CD1c-positive myeloid dendritic cell (primary cell): ENCODE measurements at regions not wholly inside any gene's neighbourhood (a gene's known extent, or its start where the extent isn't known, plus 50 kb on each side); places are given as distances from the start of the nearest gene placed in this dataset.
"Not testable (repeated sequence)": the region's sequence is repeated elsewhere in the genome, so short reads cannot be mapped to it uniquely, and the experiment has no call there.

Experiments
- DNase-seq: peaks from one replicate; pipeline ENCODE4 v3.0.0-alpha.2; 2016; ENCODE audit errors: extremely low spot score

DNA sequence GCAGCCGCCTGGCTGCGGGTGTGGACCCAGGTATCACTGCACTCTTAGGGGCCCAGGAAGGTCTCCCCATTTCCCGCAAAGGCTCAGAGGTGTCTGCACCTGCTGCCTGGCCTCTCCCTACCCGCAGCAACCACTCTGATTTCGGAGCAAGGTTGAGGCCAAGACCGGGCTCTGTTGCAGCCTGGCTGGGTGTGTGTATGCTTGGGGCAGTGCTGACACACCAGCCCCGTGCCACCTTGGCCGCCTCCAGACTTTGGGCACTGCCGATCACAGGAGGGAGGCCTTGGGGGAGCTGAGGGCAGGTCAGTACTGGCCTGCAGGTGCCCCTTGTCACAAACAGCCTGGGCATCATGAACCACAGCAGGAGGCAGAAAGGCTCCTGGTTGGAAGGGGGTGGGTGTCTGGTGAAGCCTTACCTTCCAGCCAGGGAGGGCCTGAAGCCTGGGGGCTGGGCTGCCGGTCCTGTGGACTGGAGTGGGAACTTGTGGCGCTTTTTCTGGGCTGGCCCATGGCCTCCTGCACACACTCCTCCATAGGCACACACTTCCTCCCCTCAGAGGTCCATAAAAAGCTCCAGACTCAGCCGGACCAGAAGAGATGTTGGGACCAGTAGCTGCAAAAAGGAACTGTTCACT, 519.5 kb downstream of the RWDD3 start:
- DNase-seq: no peak

DNA sequence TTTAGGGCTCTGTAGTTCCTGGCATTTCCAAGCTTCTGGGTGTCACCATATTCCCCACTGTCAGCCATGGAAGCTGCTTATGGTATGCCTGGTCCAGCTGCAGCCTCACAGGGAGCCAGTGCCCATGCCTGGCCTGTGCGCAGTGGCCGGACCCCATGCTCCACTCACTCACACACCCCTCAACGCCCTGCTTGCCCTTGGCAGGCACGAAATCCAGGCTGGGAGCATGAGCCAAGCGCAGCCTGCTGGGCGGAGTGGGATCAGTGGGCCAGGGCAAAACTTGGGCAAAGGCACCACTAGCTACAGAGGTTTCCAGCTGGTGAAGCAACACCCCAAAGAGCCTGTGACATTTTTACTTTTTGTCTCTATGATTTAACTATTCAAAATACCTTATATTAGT, 520.4 kb downstream of the RWDD3 start:
- no peak for DNase-seq

GRCh38 chr1:95766036-95766435, 532.0 kb downstream of the RWDD3 start:
- DNase-seq: no peak

- DNase-seq: no peak
Observed at GRCh38 chr1:95770581-95770980, 536.6 kb downstream of the RWDD3 start.

DNA sequence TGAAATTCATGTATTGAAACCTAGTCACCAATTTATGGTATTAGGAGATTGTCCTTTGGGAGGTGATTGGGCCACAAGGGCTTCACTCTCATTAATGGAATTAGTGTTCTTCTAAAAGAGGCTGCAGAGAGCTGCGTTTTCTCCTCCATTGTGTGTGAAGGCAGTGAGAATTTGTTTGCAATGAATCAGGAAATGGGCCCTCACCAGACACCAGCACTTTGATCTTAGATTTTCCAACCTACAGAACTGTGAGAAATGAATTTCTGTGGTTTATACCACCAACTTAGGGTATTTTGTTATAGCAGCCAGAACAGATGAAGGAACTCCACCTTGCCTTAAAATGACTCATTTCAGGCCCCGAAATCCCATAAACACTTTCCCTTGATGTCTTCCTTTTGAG, 544.2 kb downstream of the RWDD3 start:
- no peak for DNase-seq

GRCh38 chr1:95780836-95781235, 546.8 kb downstream of the RWDD3 start:
- DNase-seq: no peak

GRCh38 chr1:95790136-95790535, 556.1 kb downstream of the RWDD3 start:
- no peak for DNase-seq

- no peak for DNase-seq
Observed at GRCh38 chr1:95793893-95794292, 559.9 kb downstream of the RWDD3 start.

- DNase-seq: not testable (repeated sequence)
Observed at GRCh38 chr1:95797761-95798160, 563.8 kb downstream of the RWDD3 start.

- DNase-seq: no peak
Observed at GRCh38 chr1:95806171-95806570, 572.2 kb downstream of the RWDD3 start.

- no peak for DNase-seq
Observed at GRCh38 chr1:95809391-95809790, 575.4 kb downstream of the RWDD3 start.

GRCh38 chr1:95815511-95815910, 581.5 kb downstream of the RWDD3 start:
- DNase-seq: no peak

DNA sequence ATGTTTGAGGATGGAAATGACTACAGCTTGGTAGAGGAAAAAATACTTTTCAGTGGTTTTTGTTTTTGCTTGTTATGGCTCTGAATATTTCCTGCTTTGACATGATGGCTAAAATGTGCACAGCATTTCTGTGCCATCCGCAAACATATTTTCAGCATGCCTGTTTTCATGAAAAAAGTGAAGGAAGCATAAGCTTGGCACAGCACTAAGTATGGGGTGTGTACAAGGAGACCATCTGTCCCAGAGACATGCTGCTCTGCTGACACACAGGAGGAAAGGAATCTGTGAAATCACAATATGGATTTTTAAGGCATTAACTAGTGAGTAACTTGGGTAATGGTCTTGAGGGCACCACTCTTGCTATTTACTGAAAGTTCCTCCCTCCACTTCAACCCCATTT, 595.5 kb downstream of the RWDD3 start:
- no peak for DNase-seq

DNA sequence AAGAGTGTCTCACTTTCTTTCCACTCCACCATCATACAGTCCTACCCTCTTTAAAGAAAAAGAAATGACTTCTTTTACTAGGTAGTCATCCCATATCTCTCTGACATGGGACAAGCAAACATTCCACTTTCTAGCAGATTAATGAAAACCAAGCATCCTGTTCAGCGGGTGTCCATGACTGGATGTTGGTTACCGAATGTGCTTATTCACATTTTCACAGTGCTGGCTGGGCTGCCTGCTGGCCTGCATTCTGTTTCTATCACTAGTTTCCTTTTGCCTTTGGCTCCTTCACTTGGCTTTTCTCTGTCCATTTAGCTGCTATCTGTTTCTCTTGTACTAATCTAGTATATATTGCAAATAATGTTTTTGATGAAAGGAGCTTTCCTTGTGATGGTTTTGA, 598.4 kb downstream of the RWDD3 start:
- no peak for DNase-seq

DNA sequence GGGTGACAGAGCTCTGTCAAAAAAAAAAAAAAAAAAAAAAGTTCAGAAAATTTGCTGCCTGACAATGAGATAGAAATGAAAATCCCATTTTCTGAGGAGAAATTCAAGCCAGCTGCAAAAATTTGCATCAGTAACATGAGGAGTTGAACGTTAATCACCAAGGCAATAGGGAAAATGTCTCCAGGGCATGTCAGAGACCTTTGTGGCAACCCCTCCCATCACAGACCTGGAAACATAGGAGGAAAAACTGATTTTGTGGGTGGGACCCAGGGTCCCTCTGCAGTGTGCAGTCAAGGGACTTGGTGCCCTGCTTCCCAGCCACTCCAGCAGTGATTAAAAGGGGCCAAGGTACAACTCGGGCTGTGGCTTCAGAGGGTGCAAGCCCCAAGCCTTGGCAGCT, 615.4 kb downstream of the RWDD3 start:
- no peak for DNase-seq

DNA sequence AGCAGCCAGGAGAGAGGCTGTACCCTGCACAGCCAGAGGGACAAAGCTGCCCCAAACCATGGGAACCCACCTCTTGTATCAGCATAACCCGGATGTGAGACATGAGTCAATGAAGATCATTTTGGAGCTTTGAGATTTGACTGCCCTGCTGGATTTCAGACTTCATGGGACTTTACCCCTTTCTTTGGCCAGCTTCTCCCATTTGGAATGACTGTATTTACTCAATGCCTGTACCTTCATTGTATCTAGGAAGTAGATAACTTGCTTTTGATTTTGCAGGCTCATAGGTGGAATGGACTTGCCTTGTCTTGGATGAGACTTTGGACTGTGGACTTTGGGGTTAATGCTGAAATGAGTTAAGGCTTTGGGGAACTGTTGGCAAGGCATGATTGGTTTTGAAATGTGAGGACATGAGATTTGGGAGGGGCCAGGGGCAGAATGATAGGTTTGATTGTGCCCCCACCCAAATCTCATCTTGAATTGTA, 616.2 kb downstream of the RWDD3 start:
- DNase-seq: no peak

DNA sequence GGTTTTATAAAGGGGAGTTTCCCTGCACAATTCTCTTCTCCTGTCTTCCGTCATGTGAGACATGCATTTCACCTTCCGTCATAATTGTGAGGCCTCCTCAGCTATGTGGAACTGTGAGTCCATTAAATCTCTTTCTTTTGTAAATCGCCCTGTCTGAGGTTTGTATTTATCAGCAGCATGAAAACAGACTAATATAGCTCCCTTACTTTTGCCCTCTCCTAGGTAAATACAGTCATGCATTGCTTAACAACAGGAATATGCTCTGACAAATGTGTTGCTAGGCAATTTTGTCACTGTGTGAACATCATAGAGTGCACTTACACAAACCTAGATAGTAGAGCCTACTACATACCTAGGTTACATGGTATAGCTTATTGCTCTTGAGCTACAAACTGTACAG, 616.8 kb downstream of the RWDD3 start:
- DNase-seq: no peak

- no peak for DNase-seq
Observed at GRCh38 chr1:95852483-95853070, 618.6 kb downstream of the RWDD3 start.

- no peak for DNase-seq
Observed at GRCh38 chr1:95854457-95854856, 620.4 kb downstream of the RWDD3 start.

- no peak for DNase-seq
Observed at GRCh38 chr1:95863086-95863485, 629.1 kb downstream of the RWDD3 start.

DNA sequence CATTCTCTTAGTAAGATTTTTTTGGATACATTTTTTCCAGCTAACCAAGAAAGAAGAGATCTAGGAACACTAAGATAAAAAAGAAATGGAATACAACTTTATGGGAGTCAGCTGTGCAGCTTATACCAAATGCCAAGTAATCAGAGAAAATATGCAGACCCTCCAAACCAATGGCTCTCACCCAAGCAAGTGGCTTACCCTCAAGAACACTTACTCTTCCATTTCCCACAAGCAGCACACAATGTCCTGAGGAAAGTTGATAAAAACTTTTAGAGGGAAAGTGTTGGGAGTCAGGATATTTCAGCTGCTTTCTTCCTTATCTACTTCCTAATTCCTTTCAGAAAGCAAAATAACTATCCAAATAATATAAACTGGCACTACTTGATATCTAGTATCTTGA, 631.8 kb downstream of the RWDD3 start:
- DNase-seq: no peak

DNA sequence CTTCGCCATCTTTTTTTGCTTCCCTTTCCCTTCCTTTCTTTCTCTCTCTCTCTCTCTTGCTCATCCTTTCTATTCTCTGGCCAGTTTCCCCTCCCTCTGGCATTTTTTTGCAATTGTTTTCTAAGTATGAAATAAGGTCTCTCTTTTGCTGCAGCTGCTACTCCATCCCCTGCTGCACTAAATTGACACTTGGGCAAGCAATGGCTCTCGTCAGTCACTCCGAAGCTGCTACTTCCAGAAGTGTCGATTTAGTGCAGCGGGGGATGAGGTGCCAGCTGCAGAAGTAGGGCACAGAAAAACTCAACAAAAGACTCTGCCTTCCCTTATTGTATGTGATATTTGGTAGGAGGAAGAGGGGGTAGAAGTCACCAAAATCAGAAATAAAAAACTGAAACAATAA, 642.3 kb downstream of the RWDD3 start:
- DNase-seq: no peak

GRCh38 chr1:95879498-95880050, 645.6 kb downstream of the RWDD3 start:
- DNase-seq: no peak
